NCI-H146 treated with DMSO at 0.1 percent for 48 hours (cell line): ENCODE measurements at regions not wholly inside any gene's neighbourhood (a gene's known extent, or its start where the extent isn't known, plus 50 kb on each side); places are given as distances from the start of the nearest gene placed in this dataset.
"Not testable (repeated sequence)": the region's sequence is repeated elsewhere in the genome, so short reads cannot be mapped to it uniquely, and the experiment has no call there.

Experiments
- DNase-seq: peaks from one replicate; lab custom pipeline; 2025; ENCODE audit not compliant: unreplicated experiment; lab: John Stamatoyannopoulos, UW

- no peak for DNase-seq
These were observed 165.9 kb upstream of the ARHGAP5 start for GRCh38 chr14:31911160-31911559.

GRCh38 chr14:31913370-31913769 lies 163.7 kb upstream of the ARHGAP5 start:
- no peak for DNase-seq

- DNase-seq, result not testable (repeated sequence)
These were observed 158.8 kb upstream of the ARHGAP5 start for GRCh38 chr14:31918289-31918688.

GRCh38 chr14:31920001-31920400 lies 157.1 kb upstream of the ARHGAP5 start:
- no peak for DNase-seq

- DNase-seq, result no peak
These were observed 156.0 kb upstream of the ARHGAP5 start for GRCh38 chr14:31920989-31921650.

- no peak for DNase-seq
These were observed 155.4 kb upstream of the ARHGAP5 start for GRCh38 chr14:31921721-31922120.

GRCh38 chr14:31926123-31926522 lies 151.0 kb upstream of the ARHGAP5 start:
- peak; percentile 24 for DNase-seq

- DNase-seq, result no peak
These were observed 150.3 kb upstream of the ARHGAP5 start for GRCh38 chr14:31926652-31927347.

- no peak for DNase-seq
These were observed 149.7 kb upstream of the ARHGAP5 start for GRCh38 chr14:31927348-31927832.

GRCh38 chr14:31930070-31930469 lies 147.0 kb upstream of the ARHGAP5 start:
- no peak for DNase-seq

GRCh38 chr14:31930493-31931240 lies 146.4 kb upstream of the ARHGAP5 start:
- no peak for DNase-seq

- DNase-seq, result no peak
These were observed 144.4 kb upstream of the ARHGAP5 start for GRCh38 chr14:31932675-31933074.

- peak; percentile 73 for DNase-seq
These were observed 143.4 kb upstream of the ARHGAP5 start for GRCh38 chr14:31933716-31934115.

- DNase-seq, result peak; percentile 72
These were observed 142.3 kb upstream of the ARHGAP5 start for GRCh38 chr14:31934767-31935266.

- no peak for DNase-seq
These were observed 141.7 kb upstream of the ARHGAP5 start for GRCh38 chr14:31935391-31935790.

GRCh38 chr14:31936115-31936514 lies 141.0 kb upstream of the ARHGAP5 start:
- no peak for DNase-seq

GRCh38 chr14:31937730-31938346 lies 139.3 kb upstream of the ARHGAP5 start:
- DNase-seq, result no peak

GRCh38 chr14:31939934-31940333 lies 137.2 kb upstream of the ARHGAP5 start:
- no peak for DNase-seq

GRCh38 chr14:31941487-31941886 lies 135.6 kb upstream of the ARHGAP5 start:
- no peak for DNase-seq

GRCh38 chr14:31942166-31942841 lies 134.8 kb upstream of the ARHGAP5 start:
- no peak for DNase-seq
